ENCODE measurements at regions not wholly inside any gene's neighbourhood (a gene's known extent, or its start where the extent isn't known, plus 50 kb on each side); places are given as distances from the start of the nearest gene placed in this dataset.
"Not testable (repeated sequence)": the region's sequence is repeated elsewhere in the genome, so short reads cannot be mapped to it uniquely, and the experiment has no call there.

DNA sequence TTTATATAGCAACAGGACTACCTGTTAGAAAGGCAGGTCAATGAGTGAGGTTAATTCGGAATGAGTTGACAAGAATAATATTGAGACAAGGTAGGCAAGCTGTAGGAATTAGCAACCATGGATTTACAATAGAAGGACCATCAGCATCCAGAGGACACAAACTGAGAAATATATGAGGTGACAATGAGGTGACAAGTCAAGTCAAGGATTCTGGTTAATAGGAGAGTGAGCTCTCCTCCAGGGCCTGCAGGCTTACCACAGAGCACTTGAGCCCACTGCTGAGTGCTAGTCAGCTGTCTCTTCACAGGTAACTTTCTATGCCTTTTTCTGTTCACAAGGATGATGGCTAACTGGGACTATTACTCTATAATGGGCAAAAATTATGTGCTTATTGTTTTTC, 227.2 kb downstream of the MRPS30 start:
- no peak for DNase-seq (ENCODE audit: extremely low spot score, insufficient read length, low read depth)
- FAIRE-seq, result no peak

DNA sequence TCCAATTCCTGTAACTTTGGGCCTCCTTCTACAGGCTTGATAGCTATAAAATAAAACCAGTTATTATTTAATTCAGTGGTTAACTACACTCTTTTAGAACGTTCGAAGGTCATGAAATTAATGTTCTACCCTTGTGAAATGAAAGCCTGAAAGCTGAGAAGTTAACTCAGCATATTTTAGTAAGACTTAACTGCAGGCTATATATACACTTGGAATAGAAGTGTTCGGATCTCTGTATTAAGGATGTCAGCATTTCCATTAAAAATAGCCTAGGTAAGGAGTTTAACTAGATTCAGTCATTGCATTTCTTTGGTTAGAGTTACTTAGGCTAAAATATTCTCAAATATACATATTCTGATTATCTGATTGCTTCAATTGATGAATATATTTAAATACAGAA, 229.2 kb downstream of the MRPS30 start:
- no peak for FAIRE-seq

DNA sequence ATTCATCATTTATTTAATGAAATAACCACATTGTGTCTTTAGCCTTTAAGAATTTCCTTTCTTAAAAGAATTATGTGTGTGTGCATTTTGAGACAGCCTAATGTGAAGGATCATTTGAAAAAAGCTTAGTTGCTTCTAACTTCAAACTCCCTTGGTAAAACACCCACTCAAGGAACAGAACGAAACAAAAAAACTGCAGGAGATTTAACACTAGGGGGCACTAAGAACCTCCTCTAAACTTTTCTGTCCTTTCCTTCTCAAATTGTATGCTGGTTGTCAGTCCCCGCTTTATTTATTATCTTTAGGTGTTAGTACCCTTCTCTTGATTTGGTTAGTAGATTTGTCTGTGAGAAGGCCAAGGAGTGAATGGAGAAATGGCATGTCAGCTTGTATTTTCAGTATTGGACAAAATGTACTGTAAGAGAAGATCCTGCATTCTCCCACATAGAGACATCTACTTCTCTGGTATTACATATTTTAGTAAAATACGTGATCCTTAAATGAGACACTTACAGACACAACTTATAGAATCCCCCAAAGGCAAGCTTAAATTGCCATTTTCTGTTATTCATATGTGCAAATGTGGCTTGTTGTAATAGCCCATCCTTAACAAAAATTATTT, 229.7 kb downstream of the MRPS30 start:
- peak; percentile 60 for FAIRE-seq
- no peak for DNase-seq (ENCODE audit: extremely low spot score, insufficient read length, low read depth)

More for the DNA sequence above, 229.2 kb downstream of the MRPS30 start:
- DNase-seq (ENCODE audit: extremely low spot score, insufficient read length, low read depth), result no peak

DNA sequence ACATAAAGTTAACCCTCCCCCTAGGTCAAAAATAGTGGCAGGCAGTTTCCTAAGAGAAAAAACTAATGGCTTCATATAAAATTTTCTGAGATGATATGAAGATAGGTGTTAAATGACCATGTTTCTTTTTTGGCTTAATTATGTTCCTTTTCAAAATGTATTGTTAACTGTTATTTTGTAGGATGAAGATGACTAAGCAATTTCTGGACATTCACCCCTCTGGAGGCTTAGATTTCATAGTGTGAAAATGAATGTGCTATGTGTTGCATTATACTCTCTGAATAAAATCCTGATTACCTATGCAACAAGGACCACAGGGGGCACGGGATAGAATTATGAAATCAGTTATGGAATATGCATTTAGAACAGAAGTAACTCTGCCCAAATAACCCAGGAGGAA, 233.5 kb downstream of the MRPS30 start:
- FAIRE-seq, result no peak

DNA sequence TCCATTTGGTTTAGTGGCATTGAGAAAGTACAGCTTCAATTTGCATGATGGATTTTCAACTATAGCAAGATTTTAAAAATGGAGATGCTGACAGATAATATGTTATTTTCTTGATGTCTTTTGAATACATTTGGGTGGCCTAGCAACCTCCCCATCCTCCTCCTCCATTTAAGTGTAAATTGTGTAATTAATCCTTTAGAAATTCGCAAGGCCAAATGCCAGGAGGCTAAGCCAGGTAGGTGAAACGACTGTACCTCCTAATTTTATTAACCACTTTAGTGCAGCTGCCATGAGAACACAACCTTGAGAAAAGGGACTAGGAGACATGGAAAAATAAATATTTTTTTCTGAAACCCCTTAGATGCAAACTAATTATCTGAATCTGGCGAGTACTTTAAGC, 248.8 kb downstream of the MRPS30 start:
- DNase-seq (ENCODE audit: extremely low spot score, insufficient read length, low read depth), result no peak
- no peak for FAIRE-seq

More for the DNA sequence above, 233.5 kb downstream of the MRPS30 start:
- DNase-seq (ENCODE audit: extremely low spot score, insufficient read length, low read depth), result no peak

DNA sequence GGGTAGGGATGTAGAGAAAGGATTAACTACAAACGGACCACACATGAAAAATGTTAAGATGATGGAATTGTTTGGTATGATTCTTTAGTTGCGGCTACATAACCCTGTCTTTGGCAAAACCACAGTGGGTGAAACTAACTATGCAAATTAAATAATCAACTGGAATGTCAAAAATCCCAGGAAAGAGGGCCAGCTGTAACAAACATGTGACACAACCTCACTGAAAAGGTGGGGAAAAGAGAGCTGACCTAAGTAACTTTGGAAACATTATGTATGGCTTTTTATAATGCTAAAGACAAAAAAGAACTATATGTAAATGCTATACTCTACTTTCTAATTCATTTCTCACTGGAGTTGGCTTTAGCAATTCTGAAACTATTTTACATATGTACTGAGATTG, 252.0 kb downstream of the MRPS30 start:
- FAIRE-seq, result no peak
- no peak for DNase-seq (ENCODE audit: extremely low spot score, insufficient read length, low read depth)

DNA sequence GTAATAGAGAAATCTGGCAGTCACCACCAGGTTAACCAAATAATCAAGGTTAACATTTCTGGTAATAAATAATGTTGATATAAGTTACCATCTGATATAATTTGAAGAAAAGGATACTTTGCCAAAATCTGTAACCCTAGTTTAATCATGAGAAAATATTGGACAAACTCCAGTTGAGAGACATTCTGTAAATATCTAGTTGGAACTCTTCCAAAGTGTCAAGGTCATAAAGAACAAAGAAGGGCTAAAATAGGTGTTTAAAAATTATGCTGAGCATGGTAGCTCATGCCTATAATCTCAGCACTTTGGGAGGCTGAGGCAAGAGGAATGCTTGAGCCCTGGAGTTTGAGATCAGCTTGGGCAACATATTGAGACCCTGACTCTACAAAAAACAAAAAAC, 253.3 kb downstream of the MRPS30 start:
- FAIRE-seq, result no peak

DNA sequence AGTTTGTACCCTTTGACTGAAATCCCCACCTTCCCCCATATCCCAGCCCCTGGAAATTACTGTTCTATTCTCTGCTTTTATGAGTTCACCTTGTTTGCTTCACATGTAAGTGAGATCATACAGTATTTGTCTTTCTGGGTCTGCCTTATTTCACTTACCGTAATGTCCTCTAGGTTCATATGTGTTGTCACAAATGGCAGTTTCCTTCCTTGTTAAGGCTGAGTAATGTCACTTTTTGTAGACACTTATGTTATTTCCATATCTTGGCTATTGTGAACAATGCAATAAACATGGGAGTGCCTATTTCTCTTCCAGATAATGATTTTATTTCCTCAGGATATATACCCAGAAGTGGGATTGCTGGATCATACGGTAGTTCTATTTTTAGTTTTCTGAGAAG, 272.3 kb downstream of the MRPS30 start:
- no peak for DNase-seq (ENCODE audit: extremely low spot score, insufficient read length, low read depth)
- no peak for FAIRE-seq

More for the DNA sequence above, 253.3 kb downstream of the MRPS30 start:
- DNase-seq (ENCODE audit: extremely low spot score, insufficient read length, low read depth), result no peak

DNA sequence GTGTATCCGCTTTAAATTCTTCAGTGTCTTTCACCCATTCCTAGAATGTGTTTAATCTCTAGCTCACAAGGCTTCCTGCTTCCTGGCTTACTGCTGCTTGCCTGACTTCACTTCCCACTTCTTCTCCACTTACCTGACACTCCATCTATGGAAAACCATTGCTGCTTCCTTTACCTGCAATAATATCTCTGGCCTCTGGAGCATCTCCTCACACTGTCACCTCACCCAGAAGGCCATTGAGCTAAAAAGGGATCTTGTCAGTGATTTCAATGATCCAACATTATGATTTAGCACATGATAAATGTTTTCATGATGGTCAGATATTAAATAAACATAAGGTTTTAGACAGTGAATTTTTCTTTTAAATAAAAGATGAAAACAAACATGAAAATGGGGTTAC, 281.1 kb downstream of the MRPS30 start:
- no peak for DNase-seq (ENCODE audit: extremely low spot score, insufficient read length, low read depth)
- no peak for FAIRE-seq

DNA sequence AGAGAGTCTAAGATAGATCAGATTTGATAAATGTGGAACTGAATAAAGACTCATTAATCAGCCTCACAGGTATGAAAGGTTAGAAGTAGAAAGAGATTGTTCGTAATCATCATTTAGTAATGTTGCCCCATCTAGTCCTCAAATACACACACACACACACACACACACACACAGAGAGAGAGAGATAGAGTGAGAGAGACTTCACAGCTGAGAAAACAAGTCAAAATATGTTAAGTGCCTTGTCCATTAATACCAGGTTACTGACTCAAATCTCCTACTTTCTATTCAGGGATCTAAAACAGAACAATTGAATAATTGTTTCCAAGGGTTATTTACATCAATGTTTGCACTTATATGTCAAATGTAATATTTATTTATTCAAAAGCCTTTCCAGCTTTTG, 284.6 kb downstream of the MRPS30 start:
- DNase-seq (ENCODE audit: extremely low spot score, insufficient read length, low read depth) (no peak), FAIRE-seq (no peak)

DNA sequence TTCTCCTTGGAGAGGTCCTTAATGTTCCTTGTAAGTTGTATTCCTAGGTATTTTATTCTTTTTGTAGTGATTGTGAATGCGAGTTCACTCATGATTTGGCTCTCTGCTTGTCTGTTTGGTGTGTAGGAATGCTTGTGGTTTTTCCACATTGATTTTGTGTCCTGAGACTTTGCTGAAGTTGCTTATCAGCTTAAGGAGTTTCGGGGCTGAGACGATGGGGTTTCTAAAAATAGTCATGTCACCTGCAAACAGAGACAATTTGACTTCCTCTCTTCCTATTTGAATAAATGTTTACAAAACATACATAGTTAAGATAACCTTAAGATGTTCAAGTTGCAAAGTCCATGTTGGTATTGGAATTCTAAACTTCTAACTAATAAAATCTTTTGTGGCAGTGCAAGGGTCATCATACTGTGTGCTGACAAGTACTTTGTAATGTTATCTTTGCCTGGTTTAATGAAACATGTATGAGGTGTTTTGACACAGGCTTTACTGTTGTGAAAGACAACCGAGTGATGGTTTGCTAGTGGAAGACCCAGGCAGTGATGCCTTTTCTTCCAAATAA, 286.2 kb downstream of the MRPS30 start:
- DNase-seq (ENCODE audit: extremely low spot score, insufficient read length, low read depth), result no peak
- FAIRE-seq, result no peak

DNA sequence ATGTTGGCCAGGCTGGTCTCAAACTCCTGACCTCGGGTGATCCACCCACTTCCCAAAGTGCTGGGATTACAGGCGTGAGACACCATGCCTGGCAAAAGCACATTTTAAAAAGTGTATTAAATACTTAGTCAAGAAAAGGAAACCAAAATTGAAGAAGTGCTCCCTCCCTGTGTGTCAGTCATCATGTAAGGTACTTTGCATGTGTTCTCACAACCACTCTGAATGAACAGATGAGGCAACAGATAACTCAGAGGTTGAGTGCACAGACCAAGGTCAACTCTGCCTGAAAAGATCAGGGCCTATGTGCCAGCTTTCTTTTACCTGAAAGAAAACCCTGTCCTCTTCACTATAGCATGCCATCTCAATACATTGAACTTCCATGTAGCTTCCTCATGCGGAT, 289.7 kb downstream of the MRPS30 start:
- FAIRE-seq, result no peak
- no peak for DNase-seq (ENCODE audit: extremely low spot score, insufficient read length, low read depth)

DNA sequence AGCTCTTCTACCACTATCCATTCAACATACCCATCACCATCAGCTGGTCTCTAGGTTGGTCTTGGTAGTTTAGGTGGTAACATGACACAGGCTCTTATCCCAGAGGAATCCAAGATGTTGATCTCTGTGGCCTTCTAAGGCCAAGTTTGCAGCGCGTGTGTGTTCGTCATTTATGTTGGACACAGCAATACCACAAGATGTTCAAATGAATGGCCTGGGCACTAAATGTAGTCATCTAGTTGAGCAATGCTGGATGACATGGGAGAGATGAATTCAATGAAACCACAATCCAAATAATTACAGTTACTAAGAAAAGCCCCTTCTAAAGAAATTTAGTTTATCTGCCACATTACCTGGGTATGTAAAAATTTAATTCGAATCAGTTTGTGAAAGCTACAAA, 292.4 kb downstream of the MRPS30 start:
- FAIRE-seq, result no peak
- no peak for DNase-seq (ENCODE audit: extremely low spot score, insufficient read length, low read depth)

DNA sequence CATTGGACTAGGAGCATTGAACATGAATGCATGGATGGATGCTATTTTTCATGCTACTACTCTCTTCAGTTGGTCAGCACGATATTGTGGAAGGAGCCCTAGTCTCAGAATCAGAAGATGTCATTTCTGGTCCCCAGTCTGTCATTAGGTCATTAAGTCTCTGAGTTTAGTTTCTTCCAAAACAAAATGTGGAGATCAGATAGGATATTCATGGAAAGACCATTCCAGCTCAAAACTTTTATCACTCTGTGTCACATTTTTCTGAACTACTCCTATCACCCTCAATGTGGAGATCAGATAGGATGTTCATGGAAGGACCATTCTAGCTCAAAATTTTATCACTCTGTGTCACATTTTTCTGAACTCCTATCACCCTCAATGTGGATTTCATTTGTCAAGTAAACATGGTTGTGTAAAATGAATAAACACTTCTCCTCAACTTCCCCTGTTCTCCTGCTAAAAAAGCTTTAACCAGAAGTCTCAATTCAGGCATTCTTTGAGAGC, 296.8 kb downstream of the MRPS30 start:
- FAIRE-seq, result no peak
- DNase-seq (ENCODE audit: extremely low spot score, insufficient read length, low read depth), result no peak

DNA sequence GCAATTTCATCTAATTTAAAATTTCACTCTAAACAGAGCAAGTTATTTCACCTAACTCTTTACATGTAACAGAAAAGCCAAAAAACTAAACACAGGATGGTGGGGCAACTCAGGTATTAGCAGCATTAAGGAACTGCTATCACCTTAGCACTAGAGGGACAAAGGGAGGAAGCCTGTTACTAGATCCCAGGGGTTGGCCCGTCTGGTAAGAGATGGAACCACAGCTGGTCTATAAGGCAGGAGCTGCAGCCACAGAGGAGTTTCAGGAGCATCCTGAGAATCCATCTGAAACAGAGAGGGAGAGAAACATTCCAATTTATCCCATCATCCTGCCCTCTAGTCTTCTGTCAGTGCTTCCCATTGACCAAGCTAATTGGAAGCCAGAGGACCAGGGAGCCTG, 300.3 kb downstream of the MRPS30 start:
- no peak for FAIRE-seq
- no peak for DNase-seq (ENCODE audit: extremely low spot score, insufficient read length, low read depth)

DNA sequence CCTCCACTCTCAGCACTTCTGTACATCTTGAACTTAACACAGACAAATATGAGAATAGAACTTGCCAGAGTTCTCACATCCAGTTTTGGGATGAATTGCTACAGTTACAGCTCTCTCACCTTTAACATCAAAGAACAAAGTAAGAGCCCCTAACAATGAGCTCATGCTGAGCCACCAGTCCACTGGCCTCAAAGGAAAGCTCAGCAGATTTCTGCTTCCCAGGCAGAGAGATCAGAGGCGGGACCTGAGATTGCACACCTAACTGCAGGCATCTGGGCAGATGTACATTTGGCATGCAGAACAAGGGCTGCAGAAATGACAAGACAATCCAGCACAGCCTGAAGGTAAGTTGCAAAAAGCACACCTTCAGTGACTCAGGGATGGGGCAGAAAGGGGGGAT, 300.9 kb downstream of the MRPS30 start:
- DNase-seq (ENCODE audit: extremely low spot score, insufficient read length, low read depth) (no peak), FAIRE-seq (no peak)

DNA sequence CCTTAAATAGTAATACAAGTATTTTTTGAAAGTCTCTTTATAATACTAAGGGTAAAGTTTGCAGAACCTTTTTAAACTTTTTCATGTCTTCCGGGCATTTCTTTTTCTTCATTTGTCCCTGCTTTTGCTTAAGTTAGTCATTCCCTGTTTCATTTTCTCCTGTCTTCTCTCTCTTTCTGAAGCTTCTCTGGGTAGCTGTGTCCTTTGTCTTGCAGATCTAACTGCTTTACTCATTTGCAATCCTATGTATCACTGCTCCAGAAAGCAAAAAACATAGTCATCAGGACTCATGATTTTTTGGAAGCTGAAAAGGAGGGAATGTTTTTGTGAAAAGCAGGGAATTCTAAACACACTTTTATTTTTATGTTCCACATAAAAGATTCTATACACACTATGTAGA, 301.7 kb downstream of the MRPS30 start:
- no peak for DNase-seq (ENCODE audit: extremely low spot score, insufficient read length, low read depth)
- FAIRE-seq, result no peak

DNA sequence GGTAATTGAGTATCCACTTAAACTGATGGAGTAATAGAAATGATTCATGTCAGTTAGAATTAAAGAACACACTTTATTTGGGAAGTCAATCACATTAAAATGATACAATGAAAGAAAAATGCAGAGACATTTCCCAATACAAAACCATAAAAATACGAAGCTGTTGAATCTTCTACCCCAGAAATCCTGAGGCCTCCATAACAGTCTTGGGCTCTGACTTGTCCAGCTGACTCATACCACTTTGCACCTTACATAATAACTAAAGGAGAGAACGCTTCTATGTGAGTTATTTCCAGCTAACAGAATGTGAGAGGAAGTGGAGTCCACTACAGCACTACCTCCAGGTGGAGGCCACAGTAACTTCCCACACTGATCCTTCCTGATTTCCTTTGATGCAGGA, 305.0 kb downstream of the MRPS30 start:
- DNase-seq (ENCODE audit: extremely low spot score, insufficient read length, low read depth) (no peak), FAIRE-seq (no peak)

DNA sequence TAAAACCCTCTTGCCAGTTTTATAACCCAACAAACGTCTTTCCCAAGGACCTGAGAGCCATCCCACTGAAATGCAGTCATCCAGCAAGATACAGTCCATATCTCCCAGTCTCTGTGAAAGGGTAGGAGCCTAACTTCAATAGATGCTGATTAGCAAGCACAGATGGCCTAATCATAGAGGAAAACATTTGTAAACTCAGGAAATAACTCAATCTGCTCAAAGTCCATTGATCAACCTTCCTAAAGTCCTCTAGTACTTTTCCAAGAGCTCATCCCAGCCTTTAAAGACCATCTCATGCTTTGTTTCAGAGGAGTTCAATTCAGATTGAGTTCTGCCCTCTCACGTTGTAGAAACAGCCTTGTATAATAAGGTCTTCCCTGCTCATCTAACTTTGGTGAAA, 324.2 kb downstream of the MRPS30 start:
- DNase-seq (ENCODE audit: extremely low spot score, insufficient read length, low read depth) (no peak), FAIRE-seq (no peak)

DNA sequence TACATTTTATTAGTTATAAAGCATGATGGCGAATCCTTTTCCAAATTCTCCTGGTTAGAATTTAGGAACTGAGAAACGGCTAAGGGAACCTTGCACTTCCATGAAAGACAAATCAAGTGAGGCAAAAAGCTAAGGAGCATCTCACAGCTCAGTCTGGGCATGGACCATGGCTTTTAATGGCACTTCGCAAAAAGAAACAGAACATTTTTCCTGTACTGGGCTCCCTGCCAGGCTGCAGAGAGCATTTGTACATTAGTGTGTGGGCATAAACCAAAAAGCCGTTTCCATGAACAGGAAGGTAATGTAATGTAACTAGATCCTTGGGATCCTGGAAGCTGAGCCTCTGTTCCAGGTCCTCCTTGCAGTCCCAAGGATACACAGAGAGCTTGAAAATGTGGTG, 354.2 kb downstream of the MRPS30 start:
- FAIRE-seq (no peak), DNase-seq (ENCODE audit: extremely low spot score, insufficient read length, low read depth) (no peak)

DNA sequence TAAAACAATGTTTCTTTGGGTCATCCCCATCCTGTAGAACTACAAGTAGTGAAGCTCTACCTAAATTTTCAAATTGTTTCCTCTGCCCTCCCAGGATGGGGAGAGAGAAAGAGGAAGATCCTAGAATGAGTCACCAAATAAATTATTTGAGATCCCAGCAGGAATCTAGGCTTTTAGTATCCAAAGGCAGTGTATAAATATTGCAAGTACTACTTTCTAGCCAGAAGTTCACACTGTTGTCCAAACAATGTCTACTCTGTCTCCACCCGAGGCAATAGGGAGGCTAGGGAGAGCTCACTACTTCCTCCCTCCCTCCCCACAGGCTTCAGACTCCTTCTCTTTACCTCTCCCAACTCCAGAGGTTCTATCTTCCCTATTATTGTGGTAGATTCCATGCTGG, 362.8 kb downstream of the MRPS30 start:
- no peak for FAIRE-seq

DNA sequence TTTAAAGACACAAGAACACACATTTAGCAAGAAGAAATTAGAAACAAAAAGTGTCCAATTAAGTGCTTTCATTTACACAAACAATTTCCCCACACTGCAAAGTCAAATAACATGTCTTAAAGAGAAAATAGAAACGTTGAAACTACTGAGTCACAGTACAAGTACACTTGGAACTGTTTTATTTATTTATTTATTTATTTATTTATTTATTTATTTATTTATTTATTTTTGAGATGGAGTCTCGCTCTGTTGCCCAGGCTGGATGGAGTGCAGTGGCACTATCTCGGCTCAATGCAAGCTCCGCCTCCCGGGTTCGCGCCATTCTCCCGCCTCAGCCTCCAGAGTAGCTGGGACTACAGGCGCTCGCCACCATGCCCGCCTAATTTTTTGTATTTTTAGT, 363.9 kb downstream of the MRPS30 start:
- FAIRE-seq; DNase-seq (ENCODE audit: extremely low spot score, insufficient read length, low read depth): not testable (repeated sequence)

More for the DNA sequence above, 362.8 kb downstream of the MRPS30 start:
- DNase-seq (ENCODE audit: extremely low spot score, insufficient read length, low read depth), result no peak
